T-helper 2 cell treated with Interferon-gamma antibody and Interleukin-4, amounts not matched to agents 5 μg/mL and 100 μg/mL, for 36 hours (primary cell): ENCODE measurements at regions not wholly inside any gene's neighbourhood (a gene's known extent, or its start where the extent isn't known, plus 50 kb on each side); places are given as distances from the start of the nearest gene placed in this dataset.
"Not testable (repeated sequence)": the region's sequence is repeated elsewhere in the genome, so short reads cannot be mapped to it uniquely, and the experiment has no call there.

ENCODE experiments used
- DNase-seq: peaks from one replicate; pipeline ENCODE4 v3.0.0; 2021; ENCODE audit warnings: low spot score
- H3K27ac Mint-ChIP-seq: one replicate; pipeline ENCODE4 v1.8.0; 2021; ENCODE audit warnings: mild to moderate bottlenecking, mixed read lengths
- H3K27me3 Mint-ChIP-seq: one replicate; pipeline ENCODE4 v1.8.0; 2021; ENCODE audit warnings: low read depth, mixed read lengths
- H3K36me3 Mint-ChIP-seq: one replicate; pipeline ENCODE4 v1.8.0; 2021; ENCODE audit warnings: low read depth, mixed read lengths
- H3K4me1 Mint-ChIP-seq: one replicate; pipeline ENCODE4 v1.8.0; 2021; ENCODE audit warnings: low read depth, mixed read lengths
- H3K4me3 Mint-ChIP-seq: one replicate; pipeline ENCODE4 v1.8.0; 2022; ENCODE audit warnings: mild to moderate bottlenecking, moderate library complexity, mixed read lengths
- H3K9me3 Mint-ChIP-seq: one replicate; pipeline ENCODE4 v1.8.0; 2021; ENCODE audit warnings: mixed read lengths

DNA sequence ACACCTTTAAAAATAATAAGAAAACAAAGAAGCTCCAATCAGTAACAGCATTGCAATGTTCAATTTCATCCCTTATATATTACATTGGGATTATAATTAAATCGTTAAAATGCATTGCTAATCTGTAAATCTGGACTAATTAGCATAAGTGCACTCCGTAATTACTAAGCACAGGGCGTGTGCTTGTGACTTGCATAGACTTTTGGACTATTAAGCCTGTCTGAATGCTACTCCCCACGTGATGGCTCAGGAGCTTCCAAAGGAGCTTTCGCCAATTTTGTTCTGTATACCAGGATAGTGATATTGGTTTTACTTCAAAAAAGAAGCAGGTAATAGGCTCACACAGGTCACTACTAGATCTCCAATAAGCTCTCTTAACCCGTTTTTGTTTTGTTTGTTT lies 497.1 kb downstream of the SMARCA1 start:
- H3K27ac Mint-ChIP-seq = no peak overlapping the region
- H3K4me1 Mint-ChIP-seq = no peaks in the 10 kb centered on the region
- H3K36me3 Mint-ChIP-seq = no peaks in the 10 kb centered on the region
- H3K9me3 Mint-ChIP-seq = no peaks in the 10 kb centered on the region
- H3K4me3 Mint-ChIP-seq = no peak overlapping the region
- no peaks in the 10 kb centered on the region for H3K27me3 Mint-ChIP-seq
- DNase-seq = no peak

DNA sequence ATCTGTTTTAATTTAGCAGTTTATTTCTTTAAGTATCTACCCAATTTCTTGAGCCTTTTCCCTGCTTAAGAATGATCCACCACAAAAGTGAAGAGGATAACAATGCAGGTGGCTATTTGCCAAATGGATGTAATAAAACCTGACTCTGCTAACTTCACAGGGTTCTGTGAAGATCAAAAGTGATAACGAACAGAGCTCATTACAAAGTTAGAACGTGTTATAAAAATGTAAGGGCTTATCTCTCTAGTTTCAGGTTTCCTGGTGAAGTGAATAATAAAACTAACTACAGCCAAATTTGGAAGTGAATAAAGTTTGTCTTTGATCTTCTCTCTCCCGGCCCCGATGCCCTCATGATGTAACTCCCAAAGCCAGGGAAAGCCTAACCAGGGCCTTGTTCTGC lies 497.9 kb downstream of the SMARCA1 start:
- H3K27ac Mint-ChIP-seq = no peak overlapping the region
- DNase-seq = no peak
- no peaks in the 10 kb centered on the region for H3K27me3 Mint-ChIP-seq
- no peaks in the 10 kb centered on the region for H3K4me1 Mint-ChIP-seq
- H3K9me3 Mint-ChIP-seq = no peaks in the 10 kb centered on the region
- H3K36me3 Mint-ChIP-seq = no peaks in the 10 kb centered on the region
- no peak overlapping the region for H3K4me3 Mint-ChIP-seq

GRCh38 chrX:129019412-129019811 lies 503.9 kb downstream of the SMARCA1 start:
- H3K27ac Mint-ChIP-seq = no peak overlapping the region
- H3K9me3 Mint-ChIP-seq = no peaks in the 10 kb centered on the region
- no peaks in the 10 kb centered on the region for H3K27me3 Mint-ChIP-seq
- DNase-seq = no peak
- H3K4me1 Mint-ChIP-seq = no peaks in the 10 kb centered on the region
- no peak overlapping the region for H3K4me3 Mint-ChIP-seq
- no peaks in the 10 kb centered on the region for H3K36me3 Mint-ChIP-seq

DNA sequence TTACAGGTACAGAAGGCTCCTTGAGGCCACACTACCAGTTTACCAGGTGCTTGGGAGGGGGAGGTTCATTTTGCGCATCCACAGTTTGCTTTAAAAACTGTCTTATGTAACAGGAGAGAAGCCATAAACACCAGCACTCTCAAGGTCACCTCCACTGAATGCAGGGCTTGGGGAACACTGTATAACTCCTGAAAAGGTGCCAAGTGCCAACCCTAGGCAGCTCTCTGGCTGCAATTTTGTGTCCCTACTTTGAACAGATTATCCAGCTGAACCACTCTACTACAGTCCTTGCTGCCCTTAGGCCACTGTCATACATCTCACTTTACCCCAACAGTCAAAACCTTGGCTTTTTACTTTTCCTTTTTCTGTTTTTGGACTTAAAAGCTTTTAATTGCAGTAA lies 507.9 kb downstream of the SMARCA1 start:
- H3K4me3 Mint-ChIP-seq = no peak overlapping the region
- DNase-seq = no peak
- H3K36me3 Mint-ChIP-seq = no peaks in the 10 kb centered on the region
- no peaks in the 10 kb centered on the region for H3K27me3 Mint-ChIP-seq
- H3K27ac Mint-ChIP-seq = no peak overlapping the region
- H3K4me1 Mint-ChIP-seq = no peaks in the 10 kb centered on the region
- no peaks in the 10 kb centered on the region for H3K9me3 Mint-ChIP-seq

- no peak overlapping the region for H3K4me3 Mint-ChIP-seq
- H3K9me3 Mint-ChIP-seq = no peaks in the 10 kb centered on the region
- H3K4me1 Mint-ChIP-seq = no peaks in the 10 kb centered on the region
- no peak overlapping the region for H3K27ac Mint-ChIP-seq
- no peaks in the 10 kb centered on the region for H3K27me3 Mint-ChIP-seq
- no peaks in the 10 kb centered on the region for H3K36me3 Mint-ChIP-seq
- DNase-seq = no peak
These were observed 509.7 kb downstream of the SMARCA1 start for GRCh38 chrX:129013574-129013973.

DNA sequence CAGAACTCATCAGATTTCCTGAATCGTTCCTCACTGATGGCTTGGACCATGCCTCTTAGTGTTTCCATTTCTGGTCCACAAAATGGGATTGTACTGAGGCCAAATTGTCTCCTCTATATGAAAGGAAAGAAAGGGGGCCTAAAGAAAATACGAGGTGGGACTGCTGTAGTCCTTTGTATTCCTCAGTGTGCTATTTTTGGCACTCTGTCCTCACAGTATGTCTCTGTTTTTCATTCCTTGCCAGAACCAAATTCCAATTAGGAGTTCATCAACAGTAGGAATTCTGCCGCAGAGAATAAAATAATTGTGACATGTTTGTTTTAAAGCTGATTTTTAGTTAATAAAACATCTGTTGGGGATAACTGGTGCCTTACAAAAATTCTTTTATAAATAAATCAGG lies 515.7 kb downstream of the SMARCA1 start:
- no peaks in the 10 kb centered on the region for H3K36me3 Mint-ChIP-seq
- no peaks in the 10 kb centered on the region for H3K9me3 Mint-ChIP-seq
- no peak for DNase-seq
- H3K27me3 Mint-ChIP-seq = no peaks in the 10 kb centered on the region
- no peak overlapping the region for H3K27ac Mint-ChIP-seq
- no peak overlapping the region for H3K4me3 Mint-ChIP-seq
- no peaks in the 10 kb centered on the region for H3K4me1 Mint-ChIP-seq

DNA sequence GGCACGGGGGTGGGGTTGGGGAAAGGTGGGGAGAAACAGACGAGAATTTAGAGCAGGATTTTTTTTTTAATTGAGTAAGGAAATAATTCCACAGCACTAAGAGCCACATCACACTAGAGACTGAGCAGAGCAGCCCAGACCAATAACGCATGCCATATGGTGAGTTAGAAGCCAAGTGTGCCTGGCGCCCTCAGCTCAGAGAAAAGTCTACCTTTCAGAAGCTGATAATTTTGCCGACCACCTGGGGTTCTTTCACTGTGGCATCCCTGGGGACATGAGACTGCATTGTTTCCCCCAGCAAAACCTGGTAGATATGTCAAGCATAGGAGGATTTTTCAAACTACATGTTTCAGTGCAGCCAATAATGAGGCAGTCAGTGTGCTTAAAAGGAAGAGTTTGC lies 516.8 kb downstream of the SMARCA1 start:
- Mint-ChIP-seq H3K27me3 (no peaks in the 10 kb centered on the region), H3K36me3 (no peaks in the 10 kb centered on the region), H3K4me3 (no peak overlapping the region), H3K9me3 (no peaks in the 10 kb centered on the region), H3K27ac (no peak overlapping the region), H3K4me1 (no peaks in the 10 kb centered on the region)
- no peak for DNase-seq

- Mint-ChIP-seq H3K27ac (no peak overlapping the region), H3K36me3 (no peaks in the 10 kb centered on the region), H3K27me3 (no peaks in the 10 kb centered on the region), H3K4me3 (no peak overlapping the region), H3K9me3 (no peaks in the 10 kb centered on the region), H3K4me1 (no peaks in the 10 kb centered on the region)
- DNase-seq = no peak
These were observed 522.5 kb downstream of the SMARCA1 start for GRCh38 chrX:129000797-129001196.

DNA sequence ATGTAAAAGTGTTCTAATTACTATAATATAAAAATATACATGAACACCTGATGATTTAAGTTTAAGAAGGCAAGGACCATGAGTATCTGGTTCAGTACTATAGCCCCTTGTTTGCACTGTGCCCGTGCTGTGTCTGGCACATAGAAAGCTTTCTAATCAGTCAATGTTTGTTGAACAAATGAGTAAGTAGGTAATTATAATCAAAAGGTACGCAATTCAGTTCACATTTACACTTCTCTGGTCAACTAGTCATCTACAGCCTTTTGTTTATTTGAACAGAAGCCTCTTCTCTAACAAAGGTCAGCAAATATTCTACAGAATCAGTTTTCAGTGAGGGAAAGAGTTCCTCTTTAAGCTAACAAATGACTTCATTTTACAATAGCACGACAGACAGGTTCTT lies 523.3 kb downstream of the SMARCA1 start:
- H3K36me3 Mint-ChIP-seq = no peaks in the 10 kb centered on the region
- no peaks in the 10 kb centered on the region for H3K27me3 Mint-ChIP-seq
- no peaks in the 10 kb centered on the region for H3K9me3 Mint-ChIP-seq
- no peak for DNase-seq
- no peak overlapping the region for H3K27ac Mint-ChIP-seq
- H3K4me1 Mint-ChIP-seq = no peaks in the 10 kb centered on the region
- H3K4me3 Mint-ChIP-seq = no peak overlapping the region

- DNase-seq = no peak
- Mint-ChIP-seq H3K4me1 (no peaks in the 10 kb centered on the region), H3K9me3 (peaks cover 2% of the 10 kb centered on the region), H3K27ac (no peak overlapping the region), H3K4me3 (no peak overlapping the region), H3K27me3 (no peaks in the 10 kb centered on the region), H3K36me3 (no peaks in the 10 kb centered on the region)
These were observed 531.0 kb downstream of the SMARCA1 start for GRCh38 chrX:128992107-128992971.

DNA sequence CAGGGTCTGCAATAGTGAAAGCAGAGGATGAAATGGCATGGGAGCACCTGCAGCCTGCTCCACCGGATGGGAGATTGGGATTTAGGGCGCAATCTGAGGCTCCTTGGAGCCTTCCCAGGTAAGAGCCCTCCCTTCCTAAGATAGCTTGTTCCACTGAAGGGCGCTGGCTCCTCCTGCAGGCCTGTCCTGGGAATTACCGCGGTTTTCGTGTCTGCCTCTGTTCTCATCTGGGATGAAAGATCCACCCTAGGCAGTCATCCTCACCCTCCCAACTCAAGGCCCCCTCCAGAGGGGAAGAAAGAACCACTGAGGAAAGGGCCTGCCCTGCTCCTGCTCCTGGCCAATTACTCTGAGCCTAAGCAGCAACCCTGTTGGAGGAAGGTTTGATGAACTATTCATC lies 547.5 kb downstream of the SMARCA1 start:
- no peak overlapping the region for H3K4me3 Mint-ChIP-seq
- no peaks in the 10 kb centered on the region for H3K4me1 Mint-ChIP-seq
- DNase-seq = no peak
- no peak overlapping the region for H3K27ac Mint-ChIP-seq
- H3K27me3 Mint-ChIP-seq = no peaks in the 10 kb centered on the region
- H3K36me3 Mint-ChIP-seq = no peaks in the 10 kb centered on the region
- no peaks in the 10 kb centered on the region for H3K9me3 Mint-ChIP-seq

- Mint-ChIP-seq H3K36me3 (no peaks in the 10 kb centered on the region), H3K27me3 (no peaks in the 10 kb centered on the region), H3K9me3 (no peaks in the 10 kb centered on the region), H3K27ac (no peak overlapping the region), H3K4me1 (no peaks in the 10 kb centered on the region), H3K4me3 (no peak overlapping the region)
- DNase-seq = no peak
These were observed 550.3 kb downstream of the SMARCA1 start for GRCh38 chrX:128973033-128973432.

DNA sequence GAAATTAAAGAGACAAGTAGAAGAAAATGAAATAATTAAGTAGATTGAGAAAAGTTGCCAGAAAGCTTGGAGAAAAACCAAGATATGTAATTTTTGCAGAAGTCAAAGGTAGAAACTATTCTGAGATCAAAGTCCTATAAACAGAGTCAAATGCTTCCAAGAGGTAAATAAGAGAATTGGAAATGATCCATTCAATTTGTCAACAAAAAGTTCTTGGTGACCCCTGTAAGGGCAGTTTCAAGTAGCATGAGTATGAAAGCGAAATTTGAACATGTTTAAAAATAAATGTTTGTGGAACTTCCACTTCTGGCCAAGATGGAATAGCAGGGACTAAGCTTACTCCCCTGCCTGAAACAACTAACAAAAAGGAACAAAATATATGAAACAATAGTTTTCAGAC lies 562.0 kb downstream of the SMARCA1 start:
- no peak for DNase-seq
- no peaks in the 10 kb centered on the region for H3K27me3 Mint-ChIP-seq
- peaks cover 4% of the 10 kb centered on the region for H3K9me3 Mint-ChIP-seq
- H3K4me3 Mint-ChIP-seq = no peak overlapping the region
- no peak overlapping the region for H3K27ac Mint-ChIP-seq
- no peaks in the 10 kb centered on the region for H3K4me1 Mint-ChIP-seq
- no peaks in the 10 kb centered on the region for H3K36me3 Mint-ChIP-seq

DNA sequence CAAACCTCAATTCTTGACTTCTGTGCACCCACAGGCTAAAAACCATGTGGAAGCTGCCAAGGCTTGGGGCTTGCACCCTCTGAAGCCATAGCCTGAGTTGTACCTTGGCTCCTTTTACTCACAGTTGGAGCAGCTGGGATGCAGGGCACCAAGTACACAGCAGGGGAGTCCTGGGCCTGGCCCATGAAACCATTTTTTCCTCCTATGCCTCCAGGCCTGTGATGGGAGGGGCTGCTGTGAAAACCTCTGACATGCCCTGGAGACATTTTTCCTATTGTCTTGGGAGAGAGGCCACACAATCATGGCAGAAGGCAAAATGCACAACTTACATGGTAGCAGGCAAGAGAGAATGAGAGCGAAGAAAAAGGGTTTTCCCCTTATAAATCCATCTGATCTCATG lies 568.6 kb downstream of the SMARCA1 start:
- not testable (repeated sequence) for DNase-seq, H3K4me1 Mint-ChIP-seq, H3K36me3 Mint-ChIP-seq, H3K27ac Mint-ChIP-seq, H3K4me3 Mint-ChIP-seq, H3K27me3 Mint-ChIP-seq
- peaks cover 18% of the 10 kb centered on the region for H3K9me3 Mint-ChIP-seq

DNA sequence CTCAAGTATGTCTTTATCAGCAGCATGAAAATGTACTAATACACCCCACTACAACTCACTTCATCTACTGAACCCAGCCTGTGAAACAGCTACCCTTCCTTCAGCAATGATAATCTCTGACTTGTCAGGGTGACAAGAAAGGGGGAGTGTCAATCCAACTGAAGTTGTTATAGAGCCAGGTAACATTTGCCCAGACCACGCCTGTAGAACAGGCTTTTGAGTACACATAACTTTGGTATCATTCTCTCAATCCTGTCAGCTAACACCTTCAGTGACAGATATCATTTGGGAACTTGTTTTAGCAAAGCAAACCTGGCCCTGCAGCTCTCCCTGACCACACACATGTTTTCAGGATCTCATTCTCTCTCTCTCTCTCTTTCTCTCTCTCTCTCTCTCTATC lies 592.2 kb downstream of the SMARCA1 start:
- no peaks in the 10 kb centered on the region for H3K27me3 Mint-ChIP-seq
- H3K27ac Mint-ChIP-seq = no peak overlapping the region
- no peaks in the 10 kb centered on the region for H3K4me1 Mint-ChIP-seq
- no peaks in the 10 kb centered on the region for H3K9me3 Mint-ChIP-seq
- no peaks in the 10 kb centered on the region for H3K36me3 Mint-ChIP-seq
- no peak overlapping the region for H3K4me3 Mint-ChIP-seq
- no peak for DNase-seq
